ENCODE measurements at regions not wholly inside any gene's neighbourhood (a gene's known extent, or its start where the extent isn't known, plus 50 kb on each side); places are given as distances from the start of the nearest gene placed in this dataset.

DNA sequence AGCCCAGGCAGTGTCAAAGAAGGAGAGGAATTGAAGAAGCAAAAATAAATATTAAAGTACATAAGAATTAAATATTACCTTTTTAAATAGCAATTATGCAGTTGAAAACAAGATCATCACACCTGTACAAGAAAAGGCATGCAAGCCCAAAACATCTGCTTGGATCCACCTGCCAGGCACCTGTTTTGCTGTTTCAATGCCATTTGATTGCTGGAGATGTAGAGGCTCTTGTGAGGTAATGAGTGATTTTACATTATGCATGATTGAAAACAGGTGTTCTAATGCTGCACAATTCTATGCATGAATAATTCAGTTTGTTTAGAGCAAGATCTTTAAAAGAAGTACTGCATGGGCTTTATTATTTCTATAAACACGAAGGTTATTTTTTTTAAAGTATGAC lies 700.6 kb upstream of the ZEB2 start:
- Mint-ChIP-seq H3K4me3 (no peak overlapping the region), H3K4me1 (ENCODE audit: low read depth) (no peaks in the 10 kb centered on the region), H3K27ac (no peak overlapping the region), H3K36me3 (no peaks in the 10 kb centered on the region), H3K27me3 (no peaks in the 10 kb centered on the region), H3K9me3 (no peaks in the 10 kb centered on the region)
- ChIA-PET CTCF (no interaction called here), POLR2A (no interaction called here)
- intact Hi-C loops (cut with micrococcal nuclease): no loop called here
- no peak for DNase-seq

DNA sequence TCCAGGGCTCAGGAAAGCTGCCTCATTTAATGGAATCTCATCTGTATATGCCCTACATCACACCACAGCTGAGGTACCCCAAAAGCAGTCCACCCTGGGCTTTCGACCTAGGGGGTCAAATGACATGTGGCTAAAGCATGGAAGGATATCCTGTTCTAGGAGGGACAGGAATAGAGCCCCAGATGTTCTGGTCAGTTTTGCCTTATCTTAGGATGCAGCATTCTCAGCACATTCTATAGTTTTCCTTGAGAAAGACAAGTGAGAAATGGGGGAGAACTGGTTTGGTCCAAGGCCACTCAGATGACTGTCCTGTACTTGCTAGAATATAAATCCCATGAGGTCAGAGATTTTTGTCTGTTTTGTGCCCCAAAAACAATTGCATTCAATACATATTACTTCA lies 688.0 kb upstream of the ZEB2 start:
- Mint-ChIP-seq H3K27ac (no peak overlapping the region), H3K4me1 (ENCODE audit: low read depth) (no peaks in the 10 kb centered on the region), H3K27me3 (no peaks in the 10 kb centered on the region), H3K36me3 (no peaks in the 10 kb centered on the region), H3K9me3 (peaks cover 13% of the 10 kb centered on the region), H3K4me3 (no peak overlapping the region)
- ChIA-PET CTCF (no interaction called here), POLR2A (no interaction called here)
- intact Hi-C loops (cut with micrococcal nuclease): no loop called here
- DNase-seq: no peak

DNA sequence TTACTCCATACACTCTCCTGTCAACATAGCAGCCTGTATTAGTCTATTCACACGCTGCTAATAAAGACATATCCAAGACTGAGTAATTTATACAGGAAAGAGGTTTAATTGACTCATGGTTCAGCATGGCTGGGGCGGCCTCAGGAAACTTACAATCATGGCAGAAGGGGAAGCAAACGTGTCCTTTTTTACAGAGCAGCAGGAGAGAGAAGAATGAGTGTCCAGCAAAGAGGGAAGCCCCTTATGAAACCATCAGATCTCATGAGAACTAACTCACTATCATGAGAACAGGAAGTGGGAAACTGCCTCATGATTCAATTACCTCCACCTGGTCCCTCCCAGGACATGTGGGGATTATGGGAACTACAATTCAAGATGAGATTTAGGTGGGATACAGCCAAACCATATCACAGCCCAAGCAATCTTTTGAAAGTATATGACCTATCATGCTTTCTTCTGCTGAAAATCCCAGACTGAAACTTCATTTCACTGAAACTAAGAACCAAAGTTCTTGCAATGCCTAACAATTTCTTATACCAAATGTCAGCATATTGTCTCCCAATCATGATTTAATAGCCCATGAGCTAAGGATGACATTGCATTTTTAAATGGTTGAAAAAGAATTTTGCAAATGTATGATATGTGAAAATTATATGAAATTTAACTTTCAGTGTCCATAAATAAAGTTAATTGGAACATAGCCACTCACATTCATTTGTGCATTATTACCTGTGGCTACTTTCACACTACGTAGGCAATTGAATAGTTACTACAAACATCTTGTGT lies 686.8 kb upstream of the ZEB2 start:
- POLR2A ChIA-PET: no interaction called here
- intact Hi-C loops (cut with micrococcal nuclease): no loop called here
- H3K27ac Mint-ChIP-seq: no peak overlapping the region
- H3K4me3 Mint-ChIP-seq: no peak overlapping the region
- peaks cover 12% of the 10 kb centered on the region for H3K9me3 Mint-ChIP-seq
- no peaks in the 10 kb centered on the region for H3K36me3 Mint-ChIP-seq
- no peaks in the 10 kb centered on the region for H3K4me1 Mint-ChIP-seq (ENCODE audit: low read depth)
- H3K27me3 Mint-ChIP-seq: no peaks in the 10 kb centered on the region
- DNase-seq: no peak
- CTCF ChIA-PET: no interaction called here

DNA sequence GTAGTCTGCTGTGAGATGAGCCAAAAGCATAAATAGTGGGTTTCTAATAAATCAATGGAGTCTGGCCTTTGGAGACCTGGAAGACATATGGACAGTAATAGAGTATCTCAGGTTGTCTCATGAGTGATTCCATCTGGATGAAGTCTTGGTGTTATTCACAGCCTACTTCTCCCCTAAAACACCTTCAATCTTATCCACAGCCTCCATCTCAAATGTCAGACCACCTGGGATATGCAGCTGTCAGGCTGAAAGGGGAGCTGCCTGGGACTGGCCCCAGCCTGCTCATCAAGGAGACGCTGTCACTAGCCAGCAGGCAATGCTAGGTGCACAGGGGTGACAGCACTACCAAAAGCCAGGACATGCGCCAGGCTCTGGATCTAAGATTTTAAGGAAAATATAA lies 684.0 kb upstream of the ZEB2 start:
- no peak overlapping the region for H3K4me3 Mint-ChIP-seq
- H3K4me1 Mint-ChIP-seq (ENCODE audit: low read depth): no peaks in the 10 kb centered on the region
- H3K27me3 Mint-ChIP-seq: no peaks in the 10 kb centered on the region
- intact Hi-C loops (cut with micrococcal nuclease): no loop called here
- H3K36me3 Mint-ChIP-seq: no peaks in the 10 kb centered on the region
- DNase-seq: no peak
- H3K9me3 Mint-ChIP-seq: no peaks in the 10 kb centered on the region
- ChIA-PET POLR2A (no interaction called here), CTCF (no interaction called here)
- no peak overlapping the region for H3K27ac Mint-ChIP-seq

DNA sequence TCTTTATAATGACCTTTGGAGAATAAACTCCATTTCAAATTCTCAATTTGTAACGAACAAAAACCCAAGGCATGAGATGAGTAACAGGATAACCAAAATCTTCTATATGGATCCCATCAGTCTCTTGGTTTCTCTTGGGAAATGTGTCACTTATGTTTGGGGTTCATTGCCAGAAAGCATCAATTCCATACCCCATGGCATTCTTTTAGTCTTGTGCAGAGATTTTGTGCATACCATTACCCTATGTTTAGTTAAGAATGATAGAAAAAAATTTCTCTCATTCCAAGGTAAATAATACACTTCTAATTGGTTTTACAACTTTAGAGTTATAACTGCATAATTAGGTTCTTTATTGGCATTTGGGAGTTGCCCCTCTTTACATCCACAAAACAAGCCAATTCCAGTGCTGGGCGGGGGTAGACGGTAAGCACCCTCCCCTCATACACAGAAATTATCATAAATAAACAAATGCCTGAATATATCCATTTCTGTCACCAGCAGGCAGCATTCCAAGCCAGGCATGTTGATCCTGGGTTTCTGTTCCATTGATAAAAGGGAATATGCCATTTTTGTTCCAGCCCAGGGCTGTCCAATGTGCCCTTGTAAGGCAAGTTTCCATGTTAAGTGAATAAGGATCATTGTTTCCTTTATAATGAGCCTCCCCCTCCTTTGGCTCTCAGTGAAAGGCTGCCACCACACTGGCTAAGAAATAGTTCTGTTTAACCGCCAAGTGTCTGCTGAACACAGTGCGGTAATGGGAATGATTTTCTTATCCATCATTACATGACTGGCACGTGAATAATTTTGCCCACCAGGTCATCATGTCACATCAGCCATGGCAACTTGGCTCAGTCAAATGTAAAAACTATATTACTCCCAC lies 680.1 kb upstream of the ZEB2 start:
- H3K9me3 Mint-ChIP-seq: no peaks in the 10 kb centered on the region
- H3K27ac Mint-ChIP-seq: no peak overlapping the region
- no peaks in the 10 kb centered on the region for H3K4me1 Mint-ChIP-seq (ENCODE audit: low read depth)
- ChIA-PET POLR2A (no interaction called here), CTCF (no interaction called here)
- H3K36me3 Mint-ChIP-seq: no peaks in the 10 kb centered on the region
- no peaks in the 10 kb centered on the region for H3K27me3 Mint-ChIP-seq
- intact Hi-C loops (cut with micrococcal nuclease): no loop called here
- DNase-seq: no peak
- no peak overlapping the region for H3K4me3 Mint-ChIP-seq

DNA sequence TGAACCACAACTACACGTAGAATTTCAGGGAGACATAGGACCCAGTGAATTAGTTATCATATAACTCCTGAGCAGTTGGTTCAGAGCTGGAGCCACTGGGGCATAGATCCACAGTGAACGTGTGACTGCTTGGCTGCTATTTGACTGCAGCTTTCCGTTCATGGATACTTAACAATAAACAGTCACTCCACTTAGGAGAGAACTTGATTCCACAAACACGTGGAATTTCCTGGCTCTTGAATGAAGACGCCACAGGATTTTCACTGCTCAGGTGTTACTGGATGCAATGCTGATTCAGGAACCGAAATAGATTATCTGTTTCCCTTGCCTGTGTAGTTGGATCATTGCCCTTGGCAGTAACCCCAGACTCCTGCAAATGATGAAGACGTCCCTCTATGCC lies 679.1 kb upstream of the ZEB2 start:
- Mint-ChIP-seq H3K27ac (no peak overlapping the region), H3K4me3 (no peak overlapping the region), H3K4me1 (ENCODE audit: low read depth) (no peaks in the 10 kb centered on the region), H3K36me3 (no peaks in the 10 kb centered on the region), H3K27me3 (no peaks in the 10 kb centered on the region), H3K9me3 (no peaks in the 10 kb centered on the region)
- DNase-seq: no peak
- CTCF ChIA-PET: no interaction called here
- intact Hi-C loops (cut with micrococcal nuclease): no loop called here
- POLR2A ChIA-PET: no interaction called here

DNA sequence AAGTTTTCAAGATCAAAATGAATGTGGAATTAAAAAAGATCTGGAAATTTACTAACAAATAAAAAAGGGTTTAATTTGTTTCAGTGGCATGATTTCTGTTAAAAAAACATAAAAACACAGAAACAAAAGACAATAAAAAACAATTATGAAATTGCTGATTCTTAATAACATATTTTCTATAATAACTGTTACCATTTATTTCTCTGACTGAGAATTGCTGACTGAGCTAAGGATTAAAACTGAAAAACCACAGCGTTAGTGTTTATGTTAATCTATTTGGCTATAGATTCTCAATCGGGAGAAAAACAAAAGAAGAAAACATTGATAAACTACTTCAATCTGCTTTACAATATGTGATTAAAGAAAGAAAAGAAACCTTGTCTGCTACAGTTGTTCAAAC lies 678.6 kb upstream of the ZEB2 start:
- Mint-ChIP-seq H3K36me3 (no peaks in the 10 kb centered on the region), H3K4me3 (no peak overlapping the region), H3K4me1 (ENCODE audit: low read depth) (no peaks in the 10 kb centered on the region), H3K9me3 (no peaks in the 10 kb centered on the region), H3K27ac (no peak overlapping the region), H3K27me3 (no peaks in the 10 kb centered on the region)
- ChIA-PET CTCF (no interaction called here), POLR2A (no interaction called here)
- no peak for DNase-seq
- intact Hi-C loops (cut with micrococcal nuclease): no loop called here

DNA sequence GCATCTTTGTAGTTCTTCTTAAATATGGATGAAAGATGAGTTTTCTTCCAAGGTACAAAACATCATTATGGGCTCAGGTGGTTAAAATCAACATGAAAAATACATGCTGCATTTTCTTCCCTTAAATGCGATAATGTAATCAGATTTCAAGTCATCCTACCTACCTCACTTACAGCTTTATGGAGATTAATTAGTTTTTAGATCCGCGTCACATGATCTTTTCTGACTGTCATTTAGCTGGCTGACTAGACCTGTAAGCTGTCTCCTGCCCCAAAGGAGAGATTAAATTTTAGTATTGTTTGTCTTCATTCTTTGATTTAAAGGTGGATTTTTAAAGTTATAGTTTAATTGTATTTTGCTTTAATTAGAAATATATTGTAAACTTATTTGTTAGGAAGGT lies 678.0 kb upstream of the ZEB2 start:
- intact Hi-C loops (cut with micrococcal nuclease): no loop called here
- no peaks in the 10 kb centered on the region for H3K36me3 Mint-ChIP-seq
- no peak overlapping the region for H3K27ac Mint-ChIP-seq
- H3K4me3 Mint-ChIP-seq: no peak overlapping the region
- H3K9me3 Mint-ChIP-seq: no peaks in the 10 kb centered on the region
- no peaks in the 10 kb centered on the region for H3K27me3 Mint-ChIP-seq
- POLR2A ChIA-PET: no interaction called here
- CTCF ChIA-PET: no interaction called here
- H3K4me1 Mint-ChIP-seq (ENCODE audit: low read depth): no peaks in the 10 kb centered on the region
- no peak for DNase-seq

DNA sequence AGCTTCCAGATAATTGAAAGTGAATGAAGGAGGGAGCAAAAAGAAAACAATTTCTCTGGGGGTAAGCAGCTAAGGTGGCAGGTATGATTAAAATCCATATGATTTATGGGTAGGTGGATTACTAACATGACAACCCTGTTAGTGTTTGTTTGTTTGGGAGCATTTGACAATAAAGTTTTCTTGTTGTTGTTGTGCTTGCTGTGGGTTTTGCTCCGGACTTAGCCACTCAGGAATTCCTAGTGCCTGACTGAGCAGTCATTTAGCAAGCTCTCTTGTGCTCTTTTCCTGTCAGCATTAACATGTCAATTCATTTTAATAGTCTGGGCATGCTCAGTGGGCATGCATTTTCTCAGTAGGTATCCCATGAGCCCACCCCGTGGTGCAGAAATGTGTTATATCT lies 674.8 kb upstream of the ZEB2 start:
- ChIA-PET CTCF (interaction anchor here (0.7 kb wide), 1 partner anchor 13 kb away, joined by 3 read pairs; no protein-coding TSS in a partner anchor), POLR2A (no interaction called here)
- no peaks in the 10 kb centered on the region for H3K27me3 Mint-ChIP-seq
- H3K27ac Mint-ChIP-seq: no peak overlapping the region
- no peak overlapping the region for H3K4me3 Mint-ChIP-seq
- no peaks in the 10 kb centered on the region for H3K36me3 Mint-ChIP-seq
- intact Hi-C loops (cut with micrococcal nuclease): no loop called here
- no peaks in the 10 kb centered on the region for H3K4me1 Mint-ChIP-seq (ENCODE audit: low read depth)
- no peak for DNase-seq
- H3K9me3 Mint-ChIP-seq: no peaks in the 10 kb centered on the region

DNA sequence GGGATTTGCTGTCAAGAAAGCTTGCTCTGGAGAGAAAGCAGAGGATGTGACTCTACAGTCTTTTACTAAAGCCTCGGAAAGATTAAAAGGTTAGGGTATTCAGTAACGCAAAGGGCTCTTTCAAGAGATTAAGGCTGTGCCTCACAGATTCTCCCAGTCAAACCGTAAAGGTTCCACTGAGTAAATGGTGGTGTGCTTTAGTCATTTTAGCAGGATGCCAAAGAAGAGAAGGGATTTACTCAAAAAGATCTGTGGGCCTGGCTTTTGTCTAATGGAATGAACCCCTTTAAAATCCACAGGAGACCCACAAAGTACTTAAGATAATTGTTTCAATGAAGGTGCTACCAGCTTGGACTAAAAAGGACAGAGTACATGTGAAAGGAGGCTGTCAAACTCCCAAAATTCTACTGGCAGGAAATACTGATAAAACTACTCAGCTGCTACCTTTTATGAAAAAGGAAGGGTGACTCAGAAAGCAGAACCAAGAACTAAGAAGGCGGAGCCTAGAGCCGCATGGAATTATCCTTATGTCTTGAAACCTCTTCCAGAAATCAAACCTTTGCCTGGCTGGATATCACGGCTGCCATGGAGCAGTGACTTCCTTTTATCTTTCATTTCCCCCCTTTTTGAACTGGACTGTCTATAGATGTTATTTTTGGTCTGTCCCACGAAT lies 670.2 kb upstream of the ZEB2 start:
- Mint-ChIP-seq H3K27ac (no peak overlapping the region), H3K36me3 (no peaks in the 10 kb centered on the region), H3K4me1 (ENCODE audit: low read depth) (no peaks in the 10 kb centered on the region), H3K9me3 (no peaks in the 10 kb centered on the region), H3K27me3 (no peaks in the 10 kb centered on the region), H3K4me3 (no peak overlapping the region)
- no peak for DNase-seq
- intact Hi-C loops (cut with micrococcal nuclease): no loop called here
- POLR2A ChIA-PET: interaction anchor here (0.7 kb wide), 1 partner anchor 909 kb away, joined by 4 read pairs; no protein-coding TSS in a partner anchor
- CTCF ChIA-PET: no interaction called here

DNA sequence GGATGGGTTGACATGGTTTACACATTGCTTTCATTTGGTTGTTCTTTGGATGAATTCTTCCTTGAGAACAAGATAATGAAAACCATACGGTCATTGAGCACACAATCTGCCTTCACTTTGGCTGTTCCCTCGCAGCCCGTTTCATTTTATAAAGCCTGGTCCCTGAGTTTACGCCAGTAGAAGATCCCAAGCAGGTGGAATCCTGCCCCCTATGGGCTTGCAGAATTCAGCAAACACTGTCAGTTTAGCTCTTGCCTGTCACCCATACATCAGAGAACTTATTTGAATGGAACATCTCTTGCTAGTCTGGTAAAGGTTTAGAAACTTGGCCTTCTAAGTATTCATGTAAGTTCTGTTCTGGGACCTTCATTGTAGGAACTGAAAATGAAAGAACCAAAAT lies 666.4 kb upstream of the ZEB2 start:
- H3K9me3 Mint-ChIP-seq: no peaks in the 10 kb centered on the region
- no peaks in the 10 kb centered on the region for H3K4me1 Mint-ChIP-seq (ENCODE audit: low read depth)
- no peaks in the 10 kb centered on the region for H3K36me3 Mint-ChIP-seq
- H3K27me3 Mint-ChIP-seq: no peaks in the 10 kb centered on the region
- POLR2A ChIA-PET: no interaction called here
- no peak overlapping the region for H3K27ac Mint-ChIP-seq
- intact Hi-C loops (cut with micrococcal nuclease): no loop called here
- no peak for DNase-seq
- no peak overlapping the region for H3K4me3 Mint-ChIP-seq
- CTCF ChIA-PET: no interaction called here

DNA sequence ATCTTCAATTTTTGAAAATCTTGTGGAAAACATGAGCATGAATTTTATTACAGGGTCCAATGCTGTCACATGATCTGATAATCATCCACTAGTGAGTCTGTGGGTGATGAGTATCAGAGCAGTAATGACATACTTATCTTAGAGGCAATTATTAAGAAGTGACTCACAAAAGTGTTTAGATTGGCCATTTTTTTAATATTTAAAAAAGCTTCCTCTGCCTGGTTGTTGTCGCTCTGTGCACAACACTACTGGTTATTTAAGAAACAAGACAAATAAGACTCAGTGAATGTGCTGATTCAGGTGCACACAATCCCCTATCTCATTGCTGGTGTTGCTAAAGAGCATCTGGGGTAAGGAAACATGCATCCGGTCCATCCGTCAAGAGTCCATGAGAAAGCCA lies 665.8 kb upstream of the ZEB2 start:
- H3K9me3 Mint-ChIP-seq: no peaks in the 10 kb centered on the region
- CTCF ChIA-PET: no interaction called here

More for the DNA sequence above, 665.8 kb upstream of the ZEB2 start:
- no peak overlapping the region for H3K4me3 Mint-ChIP-seq
- no peaks in the 10 kb centered on the region for H3K36me3 Mint-ChIP-seq
- H3K27ac Mint-ChIP-seq: no peak overlapping the region
- DNase-seq: no peak
- H3K27me3 Mint-ChIP-seq: no peaks in the 10 kb centered on the region
- no peaks in the 10 kb centered on the region for H3K4me1 Mint-ChIP-seq (ENCODE audit: low read depth)
- intact Hi-C loops (cut with micrococcal nuclease): no loop called here
- POLR2A ChIA-PET: no interaction called here
